ENCODE measurements at regions not wholly inside any gene's neighbourhood (a gene's known extent, or its start where the extent isn't known, plus 50 kb on each side); places are given as distances from the start of the nearest gene placed in this dataset.

DNA sequence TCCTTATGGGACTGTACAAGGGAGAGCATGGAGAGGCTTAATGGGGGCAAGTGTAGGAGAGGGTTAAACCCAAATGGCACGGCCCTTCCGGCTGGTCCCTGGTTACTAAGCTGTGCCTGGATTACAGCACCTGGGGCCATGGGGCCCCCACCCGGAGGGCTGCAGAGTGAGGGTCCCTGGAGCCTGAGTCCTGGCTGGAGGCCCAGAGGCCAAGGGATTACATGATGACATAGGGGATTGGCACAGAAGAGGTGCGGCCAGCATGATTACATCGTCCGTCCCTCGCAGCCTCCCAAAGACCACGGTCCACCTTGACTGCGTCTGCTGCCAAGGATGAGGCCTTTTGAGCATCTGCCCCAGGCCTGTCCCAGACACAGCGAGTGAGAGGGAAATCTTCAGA lies 149.4 kb downstream of the URI1 start:
- no peak overlapping the region for H3K27ac Mint-ChIP-seq
- no peak overlapping the region for H3K4me3 Mint-ChIP-seq
- no peaks in the 10 kb centered on the region for H3K27me3 Mint-ChIP-seq
- no peaks in the 10 kb centered on the region for H3K36me3 Mint-ChIP-seq
- no peaks in the 10 kb centered on the region for H3K4me1 Mint-ChIP-seq
- H3K9me3 Mint-ChIP-seq: no peaks in the 10 kb centered on the region

DNA sequence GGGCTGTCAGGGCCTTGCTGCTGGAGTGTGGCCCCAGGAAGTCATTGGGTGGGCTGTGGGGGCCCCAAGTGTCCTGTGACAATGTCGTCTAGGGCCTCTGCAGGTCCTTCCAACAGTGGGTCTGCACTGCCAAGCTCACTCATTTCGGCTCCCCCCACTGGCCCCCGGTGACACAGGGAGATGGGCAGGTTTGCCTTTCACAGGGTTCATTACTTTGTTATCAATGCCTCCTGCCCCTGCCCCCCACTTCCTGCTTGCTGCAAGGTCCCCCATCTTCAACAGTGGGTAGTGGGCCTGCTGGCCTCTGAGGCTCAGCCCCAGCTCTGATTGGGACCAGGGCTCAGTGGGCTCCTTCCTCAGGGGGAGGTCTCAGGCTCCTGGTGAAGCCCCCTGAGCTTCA lies 149.8 kb downstream of the URI1 start:
- Mint-ChIP-seq H3K4me1 (no peaks in the 10 kb centered on the region), H3K4me3 (no peak overlapping the region), H3K27me3 (no peaks in the 10 kb centered on the region), H3K9me3 (no peaks in the 10 kb centered on the region), H3K27ac (no peak overlapping the region), H3K36me3 (no peaks in the 10 kb centered on the region)

DNA sequence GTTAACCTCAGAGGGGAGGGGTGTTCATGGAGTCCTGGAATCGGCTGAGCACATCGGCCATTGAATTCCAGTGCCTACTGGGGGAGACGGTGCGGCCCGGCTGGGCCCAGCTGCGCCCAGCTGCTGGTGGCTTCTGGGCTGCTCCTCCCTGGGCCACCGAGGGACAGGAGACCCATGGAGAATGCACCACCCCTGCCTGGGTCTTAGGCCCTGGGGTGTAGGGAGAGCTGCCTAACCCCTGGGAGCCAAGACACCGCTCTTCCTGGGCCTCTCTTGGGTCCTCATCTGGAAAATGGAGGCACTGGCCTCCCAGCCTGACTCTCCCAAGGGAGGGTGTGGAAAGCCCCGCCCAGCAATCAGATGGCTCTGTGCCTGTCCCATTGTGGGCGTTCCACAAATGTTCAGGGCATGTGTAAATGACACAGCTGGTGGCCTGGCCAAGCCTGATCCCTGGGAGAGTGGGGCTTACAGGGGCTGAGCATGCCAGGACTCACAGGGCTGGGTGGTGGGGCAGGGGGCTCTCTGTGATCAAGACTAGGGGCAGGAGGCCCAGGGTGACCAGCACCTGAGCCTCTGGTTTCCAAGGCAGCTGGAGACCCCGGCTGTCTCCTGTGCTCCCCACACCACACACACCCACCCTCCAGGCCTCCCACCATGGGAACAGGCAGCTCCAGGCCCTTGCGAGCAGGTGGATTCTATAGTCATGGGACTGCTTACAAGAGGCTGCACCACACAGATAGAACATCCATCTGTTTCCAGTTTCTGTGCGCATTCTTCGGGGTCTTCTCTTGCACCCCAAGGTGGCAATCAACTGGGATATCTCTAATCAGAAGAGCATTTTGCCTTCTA lies 150.9 kb downstream of the URI1 start:
- Mint-ChIP-seq H3K27me3 (no peaks in the 10 kb centered on the region), H3K36me3 (no peaks in the 10 kb centered on the region), H3K4me1 (no peaks in the 10 kb centered on the region), H3K9me3 (no peaks in the 10 kb centered on the region), H3K27ac (no peak overlapping the region), H3K4me3 (no peak overlapping the region)

DNA sequence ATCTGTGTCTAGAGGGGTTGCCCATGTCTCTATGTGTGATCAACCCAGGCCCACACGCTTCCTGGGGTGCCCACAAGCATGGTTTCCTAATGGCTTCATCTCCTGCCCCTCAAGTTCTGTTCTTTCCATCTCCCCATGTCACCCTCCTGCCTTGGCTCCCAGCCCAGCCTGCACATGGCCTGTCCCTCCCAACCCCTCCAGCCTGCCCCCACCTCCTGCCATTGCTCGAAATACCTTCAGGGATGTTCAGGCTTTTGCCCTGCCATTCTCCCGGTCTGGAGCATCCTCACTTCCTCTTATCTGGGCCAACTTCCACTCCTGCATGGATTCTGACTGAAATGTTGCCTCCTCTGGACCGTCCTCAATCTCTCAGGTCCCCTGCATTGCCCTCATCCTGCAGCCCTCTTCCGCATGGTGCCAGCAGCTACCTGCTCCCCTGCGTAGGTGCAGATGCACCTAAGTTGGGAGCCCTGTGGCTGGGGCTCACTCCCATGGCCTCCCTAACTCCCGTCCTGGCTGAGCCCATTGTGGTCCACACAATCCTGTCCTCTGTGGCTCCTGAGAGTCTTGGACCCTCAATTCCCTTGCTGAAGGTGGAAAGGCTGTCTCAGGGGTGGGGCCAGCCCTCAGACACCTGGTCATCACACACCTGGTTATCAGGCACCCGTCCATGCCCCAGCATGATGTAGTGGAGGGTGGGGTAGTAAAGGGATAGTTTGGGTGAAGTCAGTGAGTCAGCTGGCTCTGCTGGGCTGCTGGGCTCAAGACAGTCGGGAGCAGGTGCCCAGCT lies 152.1 kb downstream of the URI1 start:
- Mint-ChIP-seq H3K27ac (no peak overlapping the region), H3K9me3 (no peaks in the 10 kb centered on the region), H3K27me3 (no peaks in the 10 kb centered on the region), H3K4me3 (no peak overlapping the region), H3K36me3 (no peaks in the 10 kb centered on the region), H3K4me1 (no peaks in the 10 kb centered on the region)

DNA sequence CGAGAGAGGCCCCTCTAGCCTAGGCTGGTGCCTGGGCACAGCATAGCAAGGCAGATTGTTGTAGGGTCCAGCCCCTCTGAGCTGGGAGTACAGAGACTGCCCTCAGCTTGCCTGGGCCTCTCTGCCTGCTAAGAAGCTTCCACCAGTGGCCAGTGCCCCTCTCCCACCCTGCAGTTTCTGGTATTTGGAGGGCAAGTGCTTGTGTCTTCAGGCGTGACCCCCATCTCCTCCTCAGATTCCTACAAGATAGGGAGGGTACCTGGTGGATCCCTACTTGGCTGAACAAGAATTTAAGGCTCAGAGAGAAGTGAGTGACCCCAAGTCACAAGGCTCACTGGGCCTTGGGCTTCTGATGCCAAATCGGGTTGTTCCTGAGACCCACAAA lies 152.7 kb downstream of the URI1 start:
- Mint-ChIP-seq H3K27ac (no peak overlapping the region), H3K9me3 (no peaks in the 10 kb centered on the region), H3K4me1 (no peaks in the 10 kb centered on the region), H3K36me3 (no peaks in the 10 kb centered on the region), H3K4me3 (no peak overlapping the region), H3K27me3 (no peaks in the 10 kb centered on the region)

DNA sequence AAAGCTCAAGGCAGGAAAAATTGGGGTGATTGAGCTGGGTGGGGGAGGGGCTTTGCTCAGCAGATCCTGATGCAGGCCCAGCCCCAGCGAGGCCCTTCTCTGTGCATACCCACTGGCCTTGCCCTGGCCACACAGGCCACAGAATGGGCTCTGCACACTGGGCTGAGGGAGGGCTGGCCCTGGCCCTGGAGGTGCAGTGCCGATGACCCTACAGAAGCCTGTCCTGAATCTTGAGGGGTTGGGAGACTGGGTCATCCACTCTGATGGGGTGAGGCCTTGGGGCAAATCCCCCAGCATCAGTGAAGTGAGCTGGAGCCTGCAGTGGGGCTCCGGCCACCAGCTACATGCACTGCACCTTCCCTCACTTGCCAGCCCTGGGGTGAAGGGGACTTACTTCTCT lies 153.1 kb downstream of the URI1 start:
- Mint-ChIP-seq H3K36me3 (no peaks in the 10 kb centered on the region), H3K9me3 (no peaks in the 10 kb centered on the region), H3K27ac (no peak overlapping the region), H3K27me3 (no peaks in the 10 kb centered on the region), H3K4me1 (no peaks in the 10 kb centered on the region), H3K4me3 (no peak overlapping the region)

DNA sequence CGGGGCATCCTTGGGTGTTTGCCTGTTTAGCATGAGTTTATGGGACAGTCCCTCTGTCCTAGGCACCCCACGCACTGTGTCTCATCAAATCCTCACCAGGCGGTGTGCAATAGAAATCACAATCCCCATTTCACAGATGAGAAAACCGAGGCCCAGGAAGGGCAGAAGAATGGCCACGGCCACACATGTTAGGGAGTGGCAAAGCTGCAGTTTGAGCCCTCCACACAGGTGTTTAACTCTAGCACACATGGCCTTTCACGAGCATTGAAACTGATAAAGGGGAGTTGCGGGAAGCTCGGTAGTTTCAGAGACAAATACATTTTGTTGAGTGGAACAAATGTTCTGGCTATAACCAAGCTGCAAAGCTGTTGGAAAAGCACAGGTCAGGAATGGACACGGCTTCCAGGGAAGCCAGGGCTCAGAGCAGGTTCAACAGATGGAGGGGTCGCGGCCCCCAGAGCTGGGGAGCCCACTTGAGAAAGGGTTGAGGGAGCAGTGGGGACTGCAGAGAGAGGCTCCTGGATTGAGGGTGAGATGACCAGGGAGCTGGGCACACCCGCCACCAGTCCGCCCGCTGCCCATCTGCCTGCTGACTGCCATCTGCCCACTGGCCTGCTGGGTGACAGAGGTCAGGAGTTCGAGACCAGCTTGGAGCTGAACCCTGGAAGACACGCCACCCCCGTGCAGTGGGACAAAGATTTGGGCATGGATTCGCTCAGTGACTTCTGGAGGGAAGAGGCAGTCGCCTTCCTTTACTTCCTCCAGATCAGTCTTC lies 154.7 kb downstream of the URI1 start:
- no peak overlapping the region for H3K4me3 Mint-ChIP-seq
- no peaks in the 10 kb centered on the region for H3K27me3 Mint-ChIP-seq
- no peaks in the 10 kb centered on the region for H3K36me3 Mint-ChIP-seq
- H3K27ac Mint-ChIP-seq: no peak overlapping the region
- no peaks in the 10 kb centered on the region for H3K9me3 Mint-ChIP-seq
- H3K4me1 Mint-ChIP-seq: no peaks in the 10 kb centered on the region

DNA sequence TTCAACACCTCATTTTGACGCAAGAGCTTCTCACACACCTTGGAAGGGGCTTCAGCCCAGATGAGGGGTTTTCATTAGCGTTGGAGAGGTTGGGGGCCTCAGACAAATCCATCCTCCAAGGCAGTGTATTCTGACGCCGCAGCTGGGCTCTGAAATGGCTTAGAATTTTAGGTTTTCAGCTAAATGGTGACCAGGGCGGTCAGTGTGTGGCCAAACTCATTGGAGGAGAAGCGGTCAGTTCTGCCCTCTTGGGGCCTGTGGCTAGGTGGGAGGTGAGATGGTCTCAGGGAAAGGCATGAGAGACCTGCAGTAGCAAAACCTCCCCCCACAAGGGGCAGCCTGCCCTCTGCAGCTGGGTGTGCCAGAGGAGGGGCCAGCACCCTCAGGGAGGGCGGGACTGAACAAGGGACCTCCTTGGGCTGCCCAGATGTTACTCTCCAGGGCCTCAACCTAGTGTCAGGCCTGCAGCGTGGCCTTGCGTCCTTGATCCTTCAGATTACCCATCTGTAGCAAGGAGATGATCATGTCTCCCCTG lies 155.8 kb downstream of the URI1 start:
- H3K4me1 Mint-ChIP-seq: no peaks in the 10 kb centered on the region
- H3K27me3 Mint-ChIP-seq: no peaks in the 10 kb centered on the region
- no peaks in the 10 kb centered on the region for H3K36me3 Mint-ChIP-seq
- H3K4me3 Mint-ChIP-seq: no peak overlapping the region
- no peak overlapping the region for H3K27ac Mint-ChIP-seq
- H3K9me3 Mint-ChIP-seq: no peaks in the 10 kb centered on the region

DNA sequence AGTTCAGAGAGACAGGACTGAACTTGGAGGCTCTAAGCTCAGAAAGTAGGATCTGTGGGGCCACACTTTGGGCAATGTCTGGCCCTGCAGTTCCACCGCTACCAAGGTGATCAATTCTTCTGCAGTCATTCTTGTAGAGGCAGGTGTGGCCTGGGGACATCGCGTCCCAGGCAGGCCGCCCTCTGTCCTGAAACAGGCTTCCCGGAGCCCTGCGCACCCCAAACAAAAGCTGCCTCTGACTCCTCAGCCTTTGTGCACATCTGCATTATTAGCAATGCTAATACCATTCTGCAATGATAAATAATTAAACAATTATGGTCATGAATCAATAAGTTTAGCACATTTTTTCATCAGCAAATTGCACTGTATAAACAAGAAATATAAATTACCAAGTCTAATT lies 160.2 kb downstream of the URI1 start:
- H3K9me3 Mint-ChIP-seq: no peaks in the 10 kb centered on the region
- H3K4me3 Mint-ChIP-seq: no peak overlapping the region
- H3K4me1 Mint-ChIP-seq: no peaks in the 10 kb centered on the region

DNA sequence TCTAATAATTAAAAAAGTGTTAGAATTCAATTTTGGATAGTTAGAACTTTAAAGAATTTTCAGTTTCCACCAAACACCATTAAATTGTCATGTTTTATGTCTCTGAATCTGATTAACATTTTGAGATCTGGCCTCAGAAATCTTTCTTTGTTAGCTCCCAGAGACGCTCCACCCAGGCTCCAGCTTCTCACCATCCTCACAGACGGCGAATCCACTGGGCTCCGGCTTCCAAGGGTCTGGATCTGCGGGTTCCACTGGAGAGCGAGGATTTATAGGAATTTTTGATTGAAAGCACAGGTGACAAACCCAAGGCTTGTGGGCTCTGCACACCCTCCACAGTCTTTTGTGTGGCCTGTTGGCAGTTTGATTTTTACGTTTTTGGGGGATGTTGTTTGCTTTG lies 160.6 kb downstream of the URI1 start:
- Mint-ChIP-seq H3K4me1 (no peaks in the 10 kb centered on the region), H3K27ac (no peak overlapping the region), H3K4me3 (no peak overlapping the region), H3K27me3 (no peaks in the 10 kb centered on the region), H3K36me3 (no peaks in the 10 kb centered on the region), H3K9me3 (no peaks in the 10 kb centered on the region)

More for the DNA sequence above, 160.2 kb downstream of the URI1 start:
- Mint-ChIP-seq H3K36me3 (no peaks in the 10 kb centered on the region), H3K27ac (no peak overlapping the region), H3K27me3 (no peaks in the 10 kb centered on the region)

DNA sequence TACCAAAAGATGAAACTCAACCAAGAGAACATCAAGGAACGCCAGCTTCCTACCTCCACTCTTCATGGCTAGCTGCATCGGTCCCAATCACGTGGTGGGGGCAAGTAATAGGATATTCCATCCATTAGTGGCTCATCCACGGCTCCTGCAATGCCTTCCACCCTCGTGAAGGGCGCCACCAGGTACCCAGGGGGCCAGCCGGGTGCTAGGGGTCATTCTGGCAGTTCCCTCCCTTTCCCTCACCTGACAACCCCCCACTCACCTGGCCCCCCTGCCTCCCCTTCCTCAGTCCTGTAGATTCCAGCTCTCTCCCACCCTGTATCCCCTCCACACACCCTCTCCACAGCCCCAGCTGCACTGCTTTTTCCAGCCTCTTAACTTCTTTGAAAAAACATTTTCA lies 161.9 kb downstream of the URI1 start:
- Mint-ChIP-seq H3K9me3 (no peaks in the 10 kb centered on the region), H3K27me3 (no peaks in the 10 kb centered on the region), H3K27ac (no peak overlapping the region), H3K4me1 (no peaks in the 10 kb centered on the region), H3K36me3 (no peaks in the 10 kb centered on the region), H3K4me3 (no peak overlapping the region)

DNA sequence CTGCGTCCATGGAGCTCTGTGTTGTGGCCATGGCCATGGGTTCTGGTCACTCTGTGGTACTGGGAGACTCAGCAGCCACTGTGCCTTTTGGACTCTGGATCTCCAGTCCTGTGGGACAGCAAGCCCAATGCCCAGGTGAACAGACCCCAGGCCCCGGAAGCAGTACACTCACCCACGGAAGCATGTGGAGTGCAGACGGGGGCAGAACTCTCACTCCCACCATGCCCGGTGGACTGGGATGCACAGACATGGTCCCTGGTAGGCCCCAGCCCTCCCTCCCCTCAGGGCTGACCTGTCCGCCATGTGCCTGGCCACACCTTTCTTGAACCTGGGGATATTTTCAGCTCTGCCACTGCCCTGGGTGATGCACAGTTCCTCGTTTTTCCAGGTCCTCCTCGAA lies 163.3 kb downstream of the URI1 start:
- Mint-ChIP-seq H3K36me3 (no peaks in the 10 kb centered on the region), H3K9me3 (no peaks in the 10 kb centered on the region), H3K4me3 (no peak overlapping the region), H3K4me1 (no peaks in the 10 kb centered on the region), H3K27ac (no peak overlapping the region), H3K27me3 (peaks cover 1% of the 10 kb centered on the region)

DNA sequence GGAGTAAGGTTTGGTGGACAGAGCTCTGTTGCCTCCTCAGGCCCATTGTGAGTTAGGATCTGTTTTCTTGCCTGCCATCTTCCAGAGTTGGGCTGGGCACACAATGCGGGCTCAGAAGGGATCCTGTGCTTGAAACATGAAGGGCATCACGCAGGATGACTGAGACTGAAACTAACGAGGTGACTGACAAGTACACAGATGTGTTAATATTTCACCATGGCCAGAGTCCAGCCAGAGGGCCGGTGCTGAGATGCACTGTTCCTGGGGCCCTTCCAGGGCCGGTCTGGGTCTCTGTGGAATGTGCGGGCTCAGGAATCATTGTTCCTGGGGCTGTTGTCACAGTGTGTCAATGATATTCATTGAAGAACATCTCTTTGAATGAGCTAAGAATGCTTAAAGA lies 163.7 kb downstream of the URI1 start:
- no peak overlapping the region for H3K27ac Mint-ChIP-seq
- H3K9me3 Mint-ChIP-seq: no peaks in the 10 kb centered on the region
- H3K4me3 Mint-ChIP-seq: no peak overlapping the region
- peaks cover 1% of the 10 kb centered on the region for H3K27me3 Mint-ChIP-seq
- no peaks in the 10 kb centered on the region for H3K36me3 Mint-ChIP-seq
- H3K4me1 Mint-ChIP-seq: no peaks in the 10 kb centered on the region

DNA sequence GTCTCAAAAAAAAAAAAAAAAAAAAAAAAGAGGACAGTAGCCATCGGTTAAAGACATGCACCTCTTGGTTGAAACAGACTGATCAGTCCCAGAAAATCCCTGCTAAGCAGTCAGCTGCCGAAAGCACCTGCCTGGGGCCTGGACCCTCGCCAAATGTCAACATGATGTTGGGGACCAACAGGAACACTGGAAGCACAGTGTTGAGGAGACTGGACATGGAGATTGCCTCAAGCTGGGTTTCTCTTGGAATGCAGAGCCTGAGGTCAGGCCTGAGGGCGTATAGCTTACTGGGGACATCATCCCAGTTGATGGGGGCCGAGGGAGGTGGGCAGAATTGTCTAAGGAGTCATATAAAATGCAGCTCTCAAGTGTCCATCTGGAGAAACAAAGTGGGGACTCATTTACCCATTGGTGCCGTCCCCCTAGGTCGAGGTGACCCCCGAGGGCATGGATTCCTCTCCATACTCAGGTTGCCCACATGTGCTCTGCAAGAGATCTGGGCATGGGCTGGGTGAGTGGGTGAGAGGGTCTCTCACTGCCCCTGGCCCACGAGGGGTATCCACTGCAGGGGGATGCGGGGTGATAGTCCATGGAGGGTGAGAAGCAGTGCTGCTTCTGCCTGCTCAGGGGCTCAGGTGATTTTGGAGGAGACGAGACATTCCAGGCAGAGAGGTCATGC lies 164.5 kb downstream of the URI1 start:
- no peak overlapping the region for H3K4me3 Mint-ChIP-seq
- H3K36me3 Mint-ChIP-seq: no peaks in the 10 kb centered on the region
- H3K27ac Mint-ChIP-seq: no peak overlapping the region
- H3K9me3 Mint-ChIP-seq: no peaks in the 10 kb centered on the region
- H3K27me3 Mint-ChIP-seq: peaks cover 1% of the 10 kb centered on the region
- H3K4me1 Mint-ChIP-seq: no peaks in the 10 kb centered on the region

DNA sequence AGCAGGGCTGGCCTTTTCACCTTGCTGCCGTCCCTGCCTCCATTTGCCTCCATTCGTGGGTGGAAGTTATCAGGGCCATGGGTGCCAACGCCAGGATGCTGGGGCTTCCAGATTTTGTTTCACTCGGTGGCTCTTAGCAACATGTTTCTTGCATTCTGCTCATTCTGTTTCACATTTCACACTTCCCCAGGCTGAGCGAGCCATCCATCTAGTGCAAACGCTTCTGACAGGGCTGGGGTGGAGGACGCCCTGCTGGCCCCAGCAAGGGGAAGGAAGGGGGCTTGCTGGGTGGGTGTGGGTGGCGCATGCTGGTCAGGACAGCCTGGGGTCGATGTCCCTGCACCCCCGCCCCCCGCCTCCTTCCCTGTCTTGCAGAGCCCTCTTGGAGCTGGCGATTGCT lies 165.2 kb downstream of the URI1 start:
- Mint-ChIP-seq H3K27ac (no peak overlapping the region), H3K4me3 (no peak overlapping the region), H3K36me3 (no peaks in the 10 kb centered on the region), H3K4me1 (no peaks in the 10 kb centered on the region), H3K9me3 (no peaks in the 10 kb centered on the region), H3K27me3 (peaks cover 1% of the 10 kb centered on the region)
